ENCODE measurements at regions not wholly inside any gene's neighbourhood (a gene's known extent, or its start where the extent isn't known, plus 50 kb on each side); places are given as distances from the start of the nearest gene placed in this dataset.

GRCh38 chr11:45057938-45058646, 88.3 kb upstream of the PRDM11 start:
- no peak overlapping the region for H3K4me3 ChIP-seq (ENCODE audit: control insufficient read depth in 1 of 2, extremely low read depth in 1 of 2, low read length in 1 of 2)
- no CpG with 5 or more reads among the region's 5 CpGs for WGBS (ENCODE audit: insufficient coverage)
- no peaks in the 10 kb centered on the region for H3K4me1 ChIP-seq (ENCODE audit: control insufficient read depth in 1 of 2, extremely low read depth in 1 of 2, insufficient read depth in 2 of 2, low read length in 2 of 2)
- POLR2A ChIA-PET, result no interaction called here
- H3K27me3 ChIP-seq (replicated peaks in 1 of 2; ENCODE audit: control insufficient read depth in 2 of 2, extremely low read depth in 1 of 2, insufficient read depth in 2 of 2, low read length in 1 of 2), result peaks cover 0 to 4% of the 10 kb centered on the region in 2 experiments
- peaks cover 0 to 6% of the 10 kb centered on the region in 2 donors for H3K27me3 Mint-ChIP-seq
- CTCF ChIA-PET, result no interaction called here
- no peaks in the 10 kb centered on the region for H3K9me3 ChIP-seq
- H3K36me3 ChIP-seq (ENCODE audit: control insufficient read depth in 2 of 2, extremely low read depth in 1 of 2, insufficient read depth in 1 of 2, low read length in 1 of 2), result no peaks in the 10 kb centered on the region
- no peaks in the 10 kb centered on the region for H3K4me1 Mint-ChIP-seq
- no peak overlapping the region for H3K27ac ChIP-seq (ENCODE audit: low read length)
- ATAC-seq (replicated peaks in 1 of 4) (no peak), DNase-seq (no peak)
- no peak overlapping the region for H3K4me3 Mint-ChIP-seq
- H3K36me3 Mint-ChIP-seq, result no peaks in the 10 kb centered on the region
- H3K27ac Mint-ChIP-seq, result no peak overlapping the region
- peaks cover 0 to 2% (median 0%) of the 10 kb centered on the region in 3 donors for H3K9me3 Mint-ChIP-seq

GRCh38 chr11:45058647-45058950, 87.8 kb upstream of the PRDM11 start:
- H3K27ac Mint-ChIP-seq, result no peak overlapping the region

GRCh38 chr11:45060707-45061106, 85.7 kb upstream of the PRDM11 start:
- Mint-ChIP-seq H3K27ac (no peak overlapping the region), H3K4me1 (no peaks in the 10 kb centered on the region), H3K9me3 (peaks cover 4 to 7% (median 6%) of the 10 kb centered on the region in 3 donors), H3K27me3 (no peaks in the 10 kb centered on the region), H3K36me3 (no peaks in the 10 kb centered on the region), H3K4me3 (no peak overlapping the region)
- POLR2A ChIA-PET, result no interaction called here
- Histone ChIP-seq H3K27me3 (replicated peaks in 1 of 2; ENCODE audit: control insufficient read depth in 2 of 2, extremely low read depth in 1 of 2, insufficient read depth in 2 of 2, low read length in 1 of 2) (no peaks in the 10 kb centered on the region), H3K4me1 (ENCODE audit: control insufficient read depth in 1 of 2, extremely low read depth in 1 of 2, insufficient read depth in 2 of 2, low read length in 2 of 2) (no peaks in the 10 kb centered on the region), H3K36me3 (ENCODE audit: control insufficient read depth in 2 of 2, extremely low read depth in 1 of 2, insufficient read depth in 1 of 2, low read length in 1 of 2) (no peaks in the 10 kb centered on the region), H3K4me3 (ENCODE audit: control insufficient read depth in 1 of 2, extremely low read depth in 1 of 2, low read length in 1 of 2) (no peak overlapping the region), H3K27ac (ENCODE audit: low read length) (no peak overlapping the region), H3K9me3 (no peaks in the 10 kb centered on the region)
- CTCF ChIA-PET, result no interaction called here
- no peak for DNase-seq
- WGBS (ENCODE audit: insufficient coverage), result no CpG with 5 or more reads among the region's 8 CpGs
- no peak for ATAC-seq (replicated peaks in 1 of 4)

More at GRCh38 chr11:45058647-45058950, 87.8 kb upstream of the PRDM11 start:
- H3K4me1 Mint-ChIP-seq, result no peaks in the 10 kb centered on the region
- no peaks in the 10 kb centered on the region for H3K4me1 ChIP-seq (ENCODE audit: control insufficient read depth in 1 of 2, extremely low read depth in 1 of 2, insufficient read depth in 2 of 2, low read length in 2 of 2)
- H3K27me3 ChIP-seq (replicated peaks in 1 of 2; ENCODE audit: control insufficient read depth in 2 of 2, extremely low read depth in 1 of 2, insufficient read depth in 2 of 2, low read length in 1 of 2), result peaks cover 0 to 4% of the 10 kb centered on the region in 2 experiments
- H3K9me3 Mint-ChIP-seq, result peaks cover 2 to 4% (median 3%) of the 10 kb centered on the region in 3 donors
- DNase-seq (no peak), ATAC-seq (replicated peaks in 1 of 4) (no peak)
- H3K9me3 ChIP-seq, result no peaks in the 10 kb centered on the region
- H3K36me3 ChIP-seq (ENCODE audit: control insufficient read depth in 2 of 2, extremely low read depth in 1 of 2, insufficient read depth in 1 of 2, low read length in 1 of 2), result no peaks in the 10 kb centered on the region
- H3K4me3 Mint-ChIP-seq, result no peak overlapping the region
- ChIA-PET POLR2A (no interaction called here), CTCF (no interaction called here)
- H3K36me3 Mint-ChIP-seq, result no peaks in the 10 kb centered on the region
- no peak overlapping the region for H3K4me3 ChIP-seq (ENCODE audit: control insufficient read depth in 1 of 2, extremely low read depth in 1 of 2, low read length in 1 of 2)
- no peak overlapping the region for H3K27ac ChIP-seq (ENCODE audit: low read length)
- WGBS (ENCODE audit: insufficient coverage), result 54% methylated on average over 3 of the region's 3 CpGs
- peaks cover 0 to 6% of the 10 kb centered on the region in 2 donors for H3K27me3 Mint-ChIP-seq

GRCh38 chr11:45061641-45062040, 84.8 kb upstream of the PRDM11 start:
- peaks cover 5 to 14% (median 7%) of the 10 kb centered on the region in 3 donors for H3K9me3 Mint-ChIP-seq
- Histone ChIP-seq H3K27ac (ENCODE audit: low read length) (no peak overlapping the region), H3K36me3 (ENCODE audit: control insufficient read depth in 2 of 2, extremely low read depth in 1 of 2, insufficient read depth in 1 of 2, low read length in 1 of 2) (peaks cover 0 to under 1% of the 10 kb centered on the region in 2 donors), H3K9me3 (no peaks in the 10 kb centered on the region), H3K4me1 (ENCODE audit: control insufficient read depth in 1 of 2, extremely low read depth in 1 of 2, insufficient read depth in 2 of 2, low read length in 2 of 2) (no peaks in the 10 kb centered on the region), H3K4me3 (ENCODE audit: control insufficient read depth in 1 of 2, extremely low read depth in 1 of 2, low read length in 1 of 2) (no peak overlapping the region), H3K27me3 (replicated peaks in 1 of 2; ENCODE audit: control insufficient read depth in 2 of 2, extremely low read depth in 1 of 2, insufficient read depth in 2 of 2, low read length in 1 of 2) (no peaks in the 10 kb centered on the region)
- ChIA-PET POLR2A (no interaction called here), CTCF (interaction anchor here (0.6 to 1.3 kb wide), 5 partner anchors 9 to 60 kb away, joined by 3 to 5 read pairs (median 4); no protein-coding TSS in a partner anchor)
- H3K36me3 Mint-ChIP-seq, result no peaks in the 10 kb centered on the region
- ATAC-seq (replicated peaks in 1 of 4) (no peak), DNase-seq (no peak)
- no peak overlapping the region for H3K27ac Mint-ChIP-seq
- H3K27me3 Mint-ChIP-seq, result peaks cover 0 to under 1% of the 10 kb centered on the region in 2 donors
- no peaks in the 10 kb centered on the region for H3K4me1 Mint-ChIP-seq
- no peak overlapping the region for H3K4me3 Mint-ChIP-seq
- WGBS (ENCODE audit: insufficient coverage), result 95% methylated on average over 6 of the region's 10 CpGs

GRCh38 chr11:45062115-45062514, 84.3 kb upstream of the PRDM11 start:
- no peak for ATAC-seq (replicated peaks in 1 of 4)
- no peak overlapping the region for H3K4me3 Mint-ChIP-seq
- POLR2A ChIA-PET, result no interaction called here
- CTCF ChIA-PET, result interaction anchor here in 1 of 2 donors (1.3 kb wide), 1 partner anchor 10 kb away, joined by 4 read pairs; no protein-coding TSS in a partner anchor
- Histone ChIP-seq H3K4me3 (ENCODE audit: control insufficient read depth in 1 of 2, extremely low read depth in 1 of 2, low read length in 1 of 2) (no peak overlapping the region), H3K36me3 (ENCODE audit: control insufficient read depth in 2 of 2, extremely low read depth in 1 of 2, insufficient read depth in 1 of 2, low read length in 1 of 2) (peaks cover 0 to 3% of the 10 kb centered on the region in 2 donors), H3K27me3 (replicated peaks in 1 of 2; ENCODE audit: control insufficient read depth in 2 of 2, extremely low read depth in 1 of 2, insufficient read depth in 2 of 2, low read length in 1 of 2) (no peaks in the 10 kb centered on the region), H3K27ac (ENCODE audit: low read length) (no peak overlapping the region), H3K4me1 (ENCODE audit: control insufficient read depth in 1 of 2, extremely low read depth in 1 of 2, insufficient read depth in 2 of 2, low read length in 2 of 2) (no peaks in the 10 kb centered on the region), H3K9me3 (no peaks in the 10 kb centered on the region)
- DNase-seq, result no peak
- H3K36me3 Mint-ChIP-seq, result no peaks in the 10 kb centered on the region
- H3K9me3 Mint-ChIP-seq, result peaks cover 10 to 17% (median 11%) of the 10 kb centered on the region in 3 donors
- H3K27ac Mint-ChIP-seq, result no peak overlapping the region
- WGBS (ENCODE audit: insufficient coverage), result 55% methylated on average over 1 of the region's 3 CpGs
- peaks cover 0 to 4% of the 10 kb centered on the region in 2 donors for H3K27me3 Mint-ChIP-seq
- no peaks in the 10 kb centered on the region for H3K4me1 Mint-ChIP-seq

- H3K4me3 ChIP-seq (ENCODE audit: control insufficient read depth in 1 of 2, extremely low read depth in 1 of 2, low read length in 1 of 2), result no peak overlapping the region
- H3K4me1 ChIP-seq (ENCODE audit: control insufficient read depth in 1 of 2, extremely low read depth in 1 of 2, insufficient read depth in 2 of 2, low read length in 2 of 2), result no peaks in the 10 kb centered on the region
- H3K27me3 Mint-ChIP-seq, result peaks cover 0 to 4% of the 10 kb centered on the region in 2 donors
- no peak overlapping the region for H3K27ac ChIP-seq (ENCODE audit: low read length)
- H3K36me3 ChIP-seq (ENCODE audit: control insufficient read depth in 2 of 2, extremely low read depth in 1 of 2, insufficient read depth in 1 of 2, low read length in 1 of 2), result peaks cover 0 to 3% of the 10 kb centered on the region in 2 donors
- WGBS (ENCODE audit: insufficient coverage), result 100% methylated on average over 1 of the region's 6 CpGs
- no peak overlapping the region for H3K27ac Mint-ChIP-seq
- H3K4me1 Mint-ChIP-seq, result no peaks in the 10 kb centered on the region
- peaks cover 10 to 17% (median 11%) of the 10 kb centered on the region in 3 donors for H3K9me3 Mint-ChIP-seq
- H3K9me3 ChIP-seq, result no peaks in the 10 kb centered on the region
- CTCF ChIA-PET, result no interaction called here
- DNase-seq, result no peak
- POLR2A ChIA-PET, result no interaction called here
- H3K36me3 Mint-ChIP-seq, result no peaks in the 10 kb centered on the region
- no peak for ATAC-seq (replicated peaks in 1 of 4)
- H3K4me3 Mint-ChIP-seq, result no peak overlapping the region
- H3K27me3 ChIP-seq (replicated peaks in 1 of 2; ENCODE audit: control insufficient read depth in 2 of 2, extremely low read depth in 1 of 2, insufficient read depth in 2 of 2, low read length in 1 of 2), result no peaks in the 10 kb centered on the region
These were observed 83.3 kb upstream of the PRDM11 start for GRCh38 chr11:45062974-45063635.

All from T-cell (primary cell).